Loucy (cell line): ENCODE measurements at regions not wholly inside any gene's neighbourhood (a gene's known extent, or its start where the extent isn't known, plus 50 kb on each side); places are given as distances from the start of the nearest gene placed in this dataset.

Source experiments
- H2AFZ ChIP-seq: fragments of 200-600 bp; sonication (generic); 2 replicates; pipeline ENCODE4 v1.6.0; 2016; ENCODE audit warnings: antibody characterized with exemption, mild to moderate bottlenecking, low read length, moderate library complexity
- H3F3A ChIP-seq: fragments of 200-600 bp; 2 replicates; pipeline ENCODE4 v1.6.0; 2016; ENCODE audit warnings: antibody characterized with exemption, low read depth, mild to moderate bottlenecking
- H3K27me3 ChIP-seq: fragments of 200-600 bp; sonication (generic); 2 replicates; pipeline ENCODE4 v1.6.1; 2014; ENCODE audit warnings: low read length, mild to moderate bottlenecking; ENCODE audit not compliant: insufficient read depth, poor library complexity, severe bottlenecking
- H3K36me3 ChIP-seq: fragments of 200-600 bp; sonication (generic); 2 replicates; pipeline ENCODE4 v1.6.1; 2016; ENCODE audit warnings: low read length; ENCODE audit not compliant: insufficient read depth
- H3K4me1 ChIP-seq: fragments of 200-600 bp; sonication (generic); 2 replicates; pipeline ENCODE4 v1.5.1; 2014; ENCODE audit warnings: low read length, mild to moderate bottlenecking; ENCODE audit not compliant: insufficient read depth, poor library complexity, severe bottlenecking
- H3K4me2 ChIP-seq: fragments of 200-600 bp; sonication (generic); 2 replicates; pipeline ENCODE4 v1.6.0; 2014; ENCODE audit warnings: antibody characterized with exemption, low read length, low read depth, mild to moderate bottlenecking; ENCODE audit not compliant: poor library complexity, severe bottlenecking
- H3K4me3 ChIP-seq: fragments of 200-600 bp; sonication (generic); 2 replicates; pipeline ENCODE4 v1.5.1; 2014; ENCODE audit warnings: low read length, mild to moderate bottlenecking, mixed read lengths; ENCODE audit not compliant: poor library complexity, severe bottlenecking
- H3K79me2 ChIP-seq: fragments of 200-600 bp; sonication (generic); 2 replicates; pipeline ENCODE4 v1.6.1; 2014; ENCODE audit warnings: low read length; ENCODE audit not compliant: insufficient read depth
- H3K9ac ChIP-seq: fragments of 200-600 bp; sonication (generic); 2 replicates; pipeline ENCODE4 v1.6.0; 2014; ENCODE audit warnings: mild to moderate bottlenecking, low read depth, low read length, moderate library complexity; ENCODE audit not compliant: poor library complexity, severe bottlenecking
- H3K9me2 ChIP-seq: fragments of 200-600 bp; sonication (generic); replicated peaks from 2 replicates; pipeline ENCODE4 v1.6.1; 2016; ENCODE audit warnings: low read depth, low read length, mixed read lengths
- H3K9me3 ChIP-seq: fragments of 200-600 bp; sonication (generic); 2 replicates; pipeline ENCODE4 v1.6.1; 2014; ENCODE audit warnings: mild to moderate bottlenecking, antibody characterized with exemption, low read length, low read depth; ENCODE audit not compliant: insufficient read depth
- H4K20me1 ChIP-seq: fragments of 200-600 bp; sonication (generic); 2 replicates; pipeline ENCODE4 v1.6.0; 2014; ENCODE audit warnings: antibody characterized with exemption, low read length, mild to moderate bottlenecking; ENCODE audit not compliant: insufficient read depth, poor library complexity, severe bottlenecking
- EZH2phosphoT487 ChIP-seq: fragments of 200-600 bp; IDR thresholded peaks from 2 replicates; pipeline ENCODE4 v1.6.1; 2018; ENCODE audit warnings: antibody characterized with exemption, mild to moderate bottlenecking, moderate library complexity, borderline replicate concordance
- TF ChIP-seq, protein P1 (sequence below): fragments of 200-600 bp; sonication (generic); conservative IDR thresholded peaks from 2 replicates; pipeline ENCODE4 v1.5.1; 2014; ENCODE audit warnings: mild to moderate bottlenecking, antibody characterized with exemption, low read length

DNA sequence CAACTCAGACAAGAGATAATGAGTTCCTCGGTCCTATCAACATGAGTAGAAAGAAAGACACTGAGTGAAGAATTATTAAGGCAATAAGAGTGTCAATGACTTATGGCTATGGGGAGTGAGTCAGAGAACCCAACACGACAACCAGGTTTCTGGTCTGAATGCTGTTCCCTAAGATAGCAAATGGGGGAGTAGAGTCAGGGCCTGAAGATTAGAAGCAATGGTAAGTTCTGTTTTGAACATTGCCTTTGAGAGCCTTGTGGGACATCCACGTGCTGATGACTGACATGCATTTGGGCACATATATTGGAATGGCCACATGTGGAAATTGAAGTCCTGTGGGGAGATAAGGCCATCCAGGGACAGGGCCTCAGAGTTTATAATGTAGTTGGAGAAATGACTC is 254.4 kb upstream of the TCF21 start:
- Histone ChIP-seq H3K79me2 (no peaks in the 10 kb centered on the region), H3K9me2 (no peaks in the 10 kb centered on the region), H3K36me3 (no peaks in the 10 kb centered on the region), H4K20me1 (no peaks in the 10 kb centered on the region), H3K27me3 (no peaks in the 10 kb centered on the region), H3F3A (no peaks in the 10 kb centered on the region), H3K9me3 (no peaks in the 10 kb centered on the region), H2AFZ (no peak overlapping the region), H3K9ac (no peak overlapping the region), H3K4me2 (no peak overlapping the region), H3K4me1 (no peaks in the 10 kb centered on the region), H3K4me3 (no peak overlapping the region)
- TF ChIP-seq, protein P1, sequence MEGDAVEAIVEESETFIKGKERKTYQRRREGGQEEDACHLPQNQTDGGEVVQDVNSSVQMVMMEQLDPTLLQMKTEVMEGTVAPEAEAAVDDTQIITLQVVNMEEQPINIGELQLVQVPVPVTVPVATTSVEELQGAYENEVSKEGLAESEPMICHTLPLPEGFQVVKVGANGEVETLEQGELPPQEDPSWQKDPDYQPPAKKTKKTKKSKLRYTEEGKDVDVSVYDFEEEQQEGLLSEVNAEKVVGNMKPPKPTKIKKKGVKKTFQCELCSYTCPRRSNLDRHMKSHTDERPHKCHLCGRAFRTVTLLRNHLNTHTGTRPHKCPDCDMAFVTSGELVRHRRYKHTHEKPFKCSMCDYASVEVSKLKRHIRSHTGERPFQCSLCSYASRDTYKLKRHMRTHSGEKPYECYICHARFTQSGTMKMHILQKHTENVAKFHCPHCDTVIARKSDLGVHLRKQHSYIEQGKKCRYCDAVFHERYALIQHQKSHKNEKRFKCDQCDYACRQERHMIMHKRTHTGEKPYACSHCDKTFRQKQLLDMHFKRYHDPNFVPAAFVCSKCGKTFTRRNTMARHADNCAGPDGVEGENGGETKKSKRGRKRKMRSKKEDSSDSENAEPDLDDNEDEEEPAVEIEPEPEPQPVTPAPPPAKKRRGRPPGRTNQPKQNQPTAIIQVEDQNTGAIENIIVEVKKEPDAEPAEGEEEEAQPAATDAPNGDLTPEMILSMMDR, result no peak
- no peak for TF ChIP-seq EZH2phosphoT487

DNA sequence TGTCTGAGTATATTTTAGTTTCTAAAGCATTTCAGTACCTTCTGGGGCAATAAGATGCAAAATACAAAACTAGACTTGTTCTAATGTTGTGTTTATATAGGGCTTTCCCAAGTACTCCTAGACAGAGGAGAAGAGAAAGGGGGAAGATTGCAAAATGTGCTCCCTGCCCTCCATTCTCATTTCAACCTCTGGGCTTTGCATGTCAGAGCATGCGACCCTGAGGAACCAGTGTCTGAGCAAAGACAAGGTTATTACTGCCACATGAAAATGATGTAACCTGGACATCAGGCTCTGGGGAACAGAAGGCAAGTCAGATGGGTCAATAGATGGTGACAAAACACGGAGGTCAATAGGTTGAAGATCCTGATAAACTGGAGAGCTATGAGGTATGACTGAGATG is 253.5 kb upstream of the TCF21 start:
- Histone ChIP-seq H3K27me3 (no peaks in the 10 kb centered on the region), H3K4me1 (no peaks in the 10 kb centered on the region)

DNA sequence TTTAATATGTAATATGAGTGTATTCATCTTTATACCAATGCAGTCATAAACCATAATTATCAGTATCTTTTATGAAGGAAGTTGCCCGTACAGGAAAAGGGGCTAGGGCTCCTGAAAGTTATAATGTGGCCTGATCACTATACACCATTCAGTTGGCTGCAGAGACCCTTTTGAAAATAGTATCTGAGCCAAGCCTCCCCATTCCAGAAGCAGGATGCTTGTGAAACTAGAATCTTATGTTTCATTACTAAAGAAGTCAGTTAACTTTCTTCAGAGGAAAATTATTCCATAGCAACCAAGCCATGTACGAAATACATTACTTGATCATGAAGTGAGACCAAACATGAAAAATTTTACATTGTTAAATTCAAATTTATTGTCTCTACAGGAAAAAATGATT is 251.5 kb upstream of the TCF21 start:
- Histone ChIP-seq H3K9me2 (no peaks in the 10 kb centered on the region), H3K4me2 (no peak overlapping the region), H3K79me2 (no peaks in the 10 kb centered on the region), H3K36me3 (no peaks in the 10 kb centered on the region), H3K27me3 (no peaks in the 10 kb centered on the region), H2AFZ (no peak overlapping the region), H3F3A (no peaks in the 10 kb centered on the region), H4K20me1 (no peaks in the 10 kb centered on the region), H3K4me1 (no peaks in the 10 kb centered on the region), H3K9ac (no peak overlapping the region), H3K4me3 (no peak overlapping the region), H3K9me3 (no peaks in the 10 kb centered on the region)
- no peak for TF ChIP-seq EZH2phosphoT487
- TF ChIP-seq, protein P1, result no peak

More for the DNA sequence above, 253.5 kb upstream of the TCF21 start:
- Histone ChIP-seq H3K9ac (no peak overlapping the region), H4K20me1 (no peaks in the 10 kb centered on the region), H3K9me3 (no peaks in the 10 kb centered on the region), H3K79me2 (no peaks in the 10 kb centered on the region), H2AFZ (no peak overlapping the region), H3K4me3 (no peak overlapping the region), H3K36me3 (no peaks in the 10 kb centered on the region), H3K9me2 (no peaks in the 10 kb centered on the region), H3K4me2 (no peak overlapping the region), H3F3A (no peaks in the 10 kb centered on the region)
- TF ChIP-seq, protein P1, result no peak
- no peak for TF ChIP-seq EZH2phosphoT487
